GM12892 (cell line): ENCODE measurements at regions not wholly inside any gene's neighbourhood (a gene's known extent, or its start where the extent isn't known, plus 50 kb on each side); places are given as distances from the start of the nearest gene placed in this dataset.

ENCODE experiments used
- POLR2A ChIP-seq: IDR thresholded peaks from 2 replicates; pipeline ENCODE4 v1.6.1; 2011; ENCODE audit warnings: low read depth, low read length, control low read depth
- TAF1 ChIP-seq: IDR thresholded peaks from 2 replicates; pipeline ENCODE4 v1.6.1; 2011; ENCODE audit warnings: low read depth, mild to moderate bottlenecking, control low read depth, low read length, borderline replicate concordance

DNA sequence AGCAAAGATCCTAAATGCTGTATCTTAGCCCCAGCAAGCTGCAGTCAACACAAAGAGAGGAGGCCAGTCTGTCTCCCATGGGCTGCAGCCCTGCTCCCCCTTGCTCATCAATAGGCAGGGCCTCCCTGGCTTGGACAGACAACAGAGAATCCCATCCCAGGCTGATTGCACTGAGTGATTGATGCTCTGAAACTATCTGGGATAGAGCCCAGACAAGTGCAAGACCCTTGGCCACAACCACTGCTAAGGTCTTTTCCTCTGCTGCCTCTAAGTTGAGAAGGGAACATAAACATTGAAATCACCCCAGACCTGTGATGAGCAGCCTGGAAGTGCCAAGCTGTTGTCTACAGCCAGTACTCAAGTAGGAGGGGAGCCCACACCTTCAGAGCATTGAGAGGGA lies 661.0 kb upstream of the CDH18 start:
- TF ChIP-seq POLR2A, result no peak
- TF ChIP-seq TAF1, result no peak
